ENCODE measurements at regions not wholly inside any gene's neighbourhood (a gene's known extent, or its start where the extent isn't known, plus 50 kb on each side); places are given as distances from the start of the nearest gene placed in this dataset.
"Not testable (repeated sequence)": the region's sequence is repeated elsewhere in the genome, so short reads cannot be mapped to it uniquely, and the experiment has no call there.

GRCh38 chr11:57047610-57048009, 58.9 kb downstream of the OR5AK2 start:
- no peak for DNase-seq (ENCODE audit: low spot score)

- no peak for DNase-seq (ENCODE audit: low spot score)
Measured at GRCh38 chr11:57049749-57050148, 61.0 kb downstream of the OR5AK2 start.

- DNase-seq (ENCODE audit: low spot score) = no peak
Measured at GRCh38 chr11:57054817-57055216, 66.1 kb downstream of the OR5AK2 start.

GRCh38 chr11:57055744-57056143, 67.0 kb downstream of the OR5AK2 start:
- DNase-seq (ENCODE audit: low spot score) = no peak

GRCh38 chr11:57056735-57057134, 68.0 kb downstream of the OR5AK2 start:
- DNase-seq (ENCODE audit: low spot score) = no peak

GRCh38 chr11:57057561-57057960, 68.8 kb downstream of the OR5AK2 start:
- DNase-seq (ENCODE audit: low spot score) = no peak

GRCh38 chr11:57062957-57063356, 74.2 kb downstream of the OR5AK2 start:
- not testable (repeated sequence) for DNase-seq (ENCODE audit: low spot score)

- DNase-seq (ENCODE audit: low spot score) = no peak
Measured at GRCh38 chr11:57069942-57070341, 81.2 kb downstream of the OR5AK2 start.

GRCh38 chr11:57071829-57072228, 83.1 kb downstream of the OR5AK2 start:
- DNase-seq (ENCODE audit: low spot score) = peak; percentile 68

GRCh38 chr11:57072640-57073039, 83.9 kb downstream of the OR5AK2 start:
- DNase-seq (ENCODE audit: low spot score) = peak; percentile 95

- DNase-seq (ENCODE audit: low spot score) = no peak
Measured at GRCh38 chr11:57073128-57073527, 84.4 kb downstream of the OR5AK2 start.

- DNase-seq (ENCODE audit: low spot score) = no peak
Measured at GRCh38 chr11:57081356-57081755, 92.6 kb downstream of the OR5AK2 start.

GRCh38 chr11:57082125-57082524, 93.4 kb downstream of the OR5AK2 start:
- DNase-seq (ENCODE audit: low spot score) = no peak

GRCh38 chr11:57083641-57084385, 95.1 kb downstream of the OR5AK2 start:
- DNase-seq (ENCODE audit: low spot score) = no peak

- DNase-seq (ENCODE audit: low spot score) = no peak
Measured at GRCh38 chr11:57085611-57086010, 96.1 kb upstream of the LRRC55 start.

GRCh38 chr11:57087991-57088390, 93.8 kb upstream of the LRRC55 start:
- DNase-seq (ENCODE audit: low spot score) = no peak

GRCh38 chr11:57092028-57092698, 89.6 kb upstream of the LRRC55 start:
- no peak for DNase-seq (ENCODE audit: low spot score)

GRCh38 chr11:57094181-57094935, 87.4 kb upstream of the LRRC55 start:
- no peak for DNase-seq (ENCODE audit: low spot score)

GRCh38 chr11:57095417-57095816, 86.3 kb upstream of the LRRC55 start:
- no peak for DNase-seq (ENCODE audit: low spot score)

GRCh38 chr11:57095896-57096295, 85.9 kb upstream of the LRRC55 start:
- no peak for DNase-seq (ENCODE audit: low spot score)

GRCh38 chr11:57097149-57097548, 84.6 kb upstream of the LRRC55 start:
- DNase-seq (ENCODE audit: low spot score) = no peak

- no peak for DNase-seq (ENCODE audit: low spot score)
Measured at GRCh38 chr11:57098191-57098590, 83.6 kb upstream of the LRRC55 start.

All from kidney capillary endothelial cell (primary cell).